OCI-LY1 (cell line): ENCODE measurements at regions not wholly inside any gene's neighbourhood (a gene's known extent, or its start where the extent isn't known, plus 50 kb on each side); places are given as distances from the start of the nearest gene placed in this dataset.

Source experiments
- H2AFZ ChIP-seq: fragments of 200-600 bp; sonication (generic), shearing (Covaris generic); 2 replicates; pipeline ENCODE4 v1.6.0; 2014; ENCODE audit warnings: antibody characterized with exemption, mild to moderate bottlenecking, low read length
- H3F3A ChIP-seq: fragments of 200-600 bp; sonication (generic), shearing (Covaris generic); 2 replicates; pipeline ENCODE4 v1.6.0; 2014; ENCODE audit warnings: mild to moderate bottlenecking, antibody characterized with exemption, low read length, moderate library complexity; ENCODE audit not compliant: insufficient read depth
- H3K27ac ChIP-seq: fragments of 200-600 bp; sonication (generic); 2 replicates; pipeline ENCODE4 v1.5.1; 2014; ENCODE audit warnings: low read length, mixed run types, mild to moderate bottlenecking, low read depth; ENCODE audit not compliant: poor library complexity, severe bottlenecking
- H3K27me3 ChIP-seq: fragments of 200-600 bp; sonication (generic); 2 replicates; pipeline ENCODE4 v1.6.0; 2014; ENCODE audit warnings: antibody characterized with exemption, mild to moderate bottlenecking, low read length, moderate library complexity; ENCODE audit not compliant: insufficient read depth
- H3K36me3 ChIP-seq: fragments of 200-600 bp; sonication (generic); 2 replicates; pipeline ENCODE4 v1.6.1; 2014; ENCODE audit warnings: mild to moderate bottlenecking, antibody characterized with exemption, low read length, moderate library complexity, mixed read lengths; ENCODE audit not compliant: insufficient read depth
- H3K4me1 ChIP-seq: fragments of 200-600 bp; sonication (generic); 2 replicates; pipeline ENCODE4 v1.5.1; 2014; ENCODE audit warnings: mild to moderate bottlenecking, low read length, moderate library complexity; ENCODE audit not compliant: insufficient read depth, severe bottlenecking
- H3K4me2 ChIP-seq: fragments of 200-600 bp; sonication (generic), shearing (Covaris generic); 2 replicates; pipeline ENCODE4 v1.6.1; 2014; ENCODE audit warnings: low read length
- H3K4me3 ChIP-seq: fragments of 200-600 bp; sonication (generic); 2 replicates; pipeline ENCODE4 v1.5.1; 2014; ENCODE audit warnings: low read length, low read depth, mild to moderate bottlenecking, mixed read lengths; ENCODE audit not compliant: poor library complexity, severe bottlenecking
- H3K79me2 ChIP-seq: fragments of 200-600 bp; shearing (Covaris generic); 2 replicates; pipeline ENCODE4 v1.6.1; 2016; ENCODE audit warnings: mixed run types, low read length, mixed read lengths; ENCODE audit not compliant: insufficient read depth
- H3K9ac ChIP-seq: fragments of 200-600 bp; sonication (generic), shearing (Covaris generic); 2 replicates; pipeline ENCODE4 v1.6.1; 2014; ENCODE audit warnings: mild to moderate bottlenecking, low read length, mixed read lengths
- H3K9me2 ChIP-seq: fragments of 200-600 bp; sonication (generic), shearing (Covaris generic); 2 replicates; pipeline ENCODE4 v1.6.1; 2014; ENCODE audit warnings: low read depth, mild to moderate bottlenecking, low read length, mixed read lengths
- H3K9me3 ChIP-seq: fragments of 200-600 bp; shearing (Covaris generic); 2 replicates; pipeline ENCODE4 v1.6.1; 2014; ENCODE audit warnings: low read length, mixed read lengths
- H4K20me1 ChIP-seq: fragments of 200-600 bp; sonication (generic), shearing (Covaris generic); 2 replicates; pipeline ENCODE4 v1.6.0; 2016; ENCODE audit warnings: mild to moderate bottlenecking, low read length; ENCODE audit not compliant: insufficient read depth
- CTCF ChIP-seq: fragments of 200-600 bp; sonication (generic), shearing (Covaris generic); IDR thresholded peaks from 2 replicates; pipeline ENCODE4 v1.5.1; 2017; ENCODE audit warnings: mild to moderate bottlenecking, antibody characterized with exemption, low read length, moderate library complexity, mixed read lengths
- EZH2 ChIP-seq: fragments of 200-600 bp; sonication (generic), shearing (Covaris generic); IDR thresholded peaks from 2 replicates; pipeline ENCODE4 v1.8.0; 2017; ENCODE audit warnings: borderline replicate concordance, mixed run types, mild to moderate bottlenecking, antibody characterized with exemption, low read length, moderate library complexity, mixed read lengths

- no peak overlapping the region for H3K9ac ChIP-seq
- no peaks in the 10 kb centered on the region for H3F3A ChIP-seq
- H3K27ac ChIP-seq = no peak overlapping the region
- H3K4me1 ChIP-seq = no peaks in the 10 kb centered on the region
- no peak overlapping the region for H3K4me2 ChIP-seq
- no peak overlapping the region for H3K4me3 ChIP-seq
- H4K20me1 ChIP-seq = no peaks in the 10 kb centered on the region
- H3K9me2 ChIP-seq = no peaks in the 10 kb centered on the region
- no peaks in the 10 kb centered on the region for H3K9me3 ChIP-seq
- H3K36me3 ChIP-seq = no peaks in the 10 kb centered on the region
- H2AFZ ChIP-seq = no peak overlapping the region
- H3K79me2 ChIP-seq = no peaks in the 10 kb centered on the region
- peaks cover 8% of the 10 kb centered on the region; the same call in 1 of the 2 replicates for H3K27me3 ChIP-seq
- TF ChIP-seq EZH2 (no peak), CTCF (no peak)
These were observed 120.5 kb downstream of the C16orf95 start for GRCh38 chr16:87196661-87197060.

GRCh38 chr16:87198328-87198832 lies 118.8 kb downstream of the C16orf95 start:
- Histone ChIP-seq H3K4me2 (no peak overlapping the region), H3K9me3 (no peaks in the 10 kb centered on the region), H3K79me2 (no peaks in the 10 kb centered on the region), H3K27ac (no peak overlapping the region), H2AFZ (no peak overlapping the region), H3K27me3 (0 out of 2 replicates have a peak, but pooled peaks cover 5% of the 10 kb centered on the region), H3K9ac (no peak overlapping the region), H4K20me1 (no peaks in the 10 kb centered on the region), H3K36me3 (no peaks in the 10 kb centered on the region), H3K4me3 (no peak overlapping the region), H3K9me2 (no peaks in the 10 kb centered on the region), H3K4me1 (no peaks in the 10 kb centered on the region), H3F3A (no peaks in the 10 kb centered on the region)
- TF ChIP-seq EZH2 (no peak), CTCF (no peak)

GRCh38 chr16:87198881-87199280 lies 118.3 kb downstream of the C16orf95 start:
- H3K9me3 ChIP-seq = no peaks in the 10 kb centered on the region
- no peak overlapping the region for H3K4me3 ChIP-seq
- H3F3A ChIP-seq = no peaks in the 10 kb centered on the region
- no peak overlapping the region for H3K27ac ChIP-seq
- no peaks in the 10 kb centered on the region for H3K4me1 ChIP-seq
- H3K4me2 ChIP-seq = no peak overlapping the region
- no peaks in the 10 kb centered on the region for H4K20me1 ChIP-seq
- H3K36me3 ChIP-seq = no peaks in the 10 kb centered on the region
- no peak overlapping the region for H3K9ac ChIP-seq
- H3K79me2 ChIP-seq = no peaks in the 10 kb centered on the region
- no peak for TF ChIP-seq EZH2
- no peak for TF ChIP-seq CTCF
- 0 out of 2 replicates have a peak, but pooled peaks cover 5% of the 10 kb centered on the region for H3K27me3 ChIP-seq
- H2AFZ ChIP-seq = no peak overlapping the region
- no peaks in the 10 kb centered on the region for H3K9me2 ChIP-seq
